Ovary (tissue), 7 donors: ENCODE measurements at regions not wholly inside any gene's neighbourhood (a gene's known extent, or its start where the extent isn't known, plus 50 kb on each side); places are given as distances from the start of the nearest gene placed in this dataset.
A peak's percentile ranks its signal among the peaks of the same experiment; 100 is the strongest.

Experiments used
- DNase-seq, 5 donors: peaks; one replicate each; pipeline ENCODE4 v3.0.0-alpha.2; 2019 to 2020
- H3K27ac ChIP-seq, 2 donors: fragments of 200-600 bp; one replicate each; pipeline versions ENCODE4 v1.5.1 to v1.8.0; 2019 to 2022
- H3K27me3 ChIP-seq: fragments of 200-600 bp; one replicate; pipeline ENCODE4 v1.8.0; 2022
- H3K36me3 ChIP-seq: fragments of 200-600 bp; sonication (generic); one replicate; pipeline ENCODE4 v1.5.1; 2019
- H3K4me1 ChIP-seq: one replicate; pipeline ENCODE4 v1.8.1; 2013; ENCODE audit warnings: mild to moderate bottlenecking, moderate library complexity; ENCODE audit not compliant: insufficient read depth
- H3K4me3 ChIP-seq: fragments of 200-600 bp; sonication (generic); one replicate; pipeline ENCODE4 v1.5.1; 2017
- H3K9me3 ChIP-seq, 2 donors: fragments of 200-600 bp in 1 of 2; sonication (generic) in 1 of 2; one replicate each; pipeline versions ENCODE4 v1.5.1 to v1.8.1; 2013 to 2019; ENCODE audit warnings: mild to moderate bottlenecking in 1 of 2, moderate library complexity in 1 of 2
- EP300 ChIP-seq: sonication (generic); formaldehyde crosslinking; IDR thresholded peaks from one replicate; pipeline ENCODE4 v1.6.1; 2017; ENCODE audit warnings: antibody characterized with exemption
- POLR2A ChIP-seq: fragments of 450-650 bp; IDR thresholded peaks from one replicate; pipeline ENCODE4 v1.6.1; 2017; ENCODE audit warnings: antibody characterized with exemption, mild to moderate bottlenecking, moderate library complexity
- WGBS, 3 donors: extraction: QIAGEN DNeasy Blood & Tissue Kit in 1 of 3; methylation state at CpG; one replicate each; pipeline versions ENCODE4 v1.1.5 to v1.1.7; 2013 to 2017; 5-methylcytosine and 5-hydroxymethylcytosine counted together
- intact Hi-C, 4 donors: fragments of 100-400 bp; cut with DNase I; formaldehyde crosslinking; loops; one replicate each; pipeline versions ENCODE4 v1.11.0 to v1.15.1; 2022 to 2023
- TF ChIP-seq, protein P1 (sequence below), 3 donors: fragments of 450-650 bp in 2 of 3; fragments of 200-600 bp in 1 of 3; IDR thresholded peaks; one replicate each; pipeline versions ENCODE4 v1.5.1 to v1.8.0; 2016 to 2022; ENCODE audit warnings: antibody characterized with exemption in 3 of 3, mild to moderate bottlenecking in 1 of 3
- donor health status: DM: no; HTN: no; CAD: no; lungs with moderate emphysema.
- donor health status: DM: no; HTN: no; CAD: no.
- donor health status: Bipolar disorder and iron deficiency.
- donor health status: DM: no; HTN: no; CAD: no.
- donor health status: DM: yes; HTN: yes; CAD: no.

DNA sequence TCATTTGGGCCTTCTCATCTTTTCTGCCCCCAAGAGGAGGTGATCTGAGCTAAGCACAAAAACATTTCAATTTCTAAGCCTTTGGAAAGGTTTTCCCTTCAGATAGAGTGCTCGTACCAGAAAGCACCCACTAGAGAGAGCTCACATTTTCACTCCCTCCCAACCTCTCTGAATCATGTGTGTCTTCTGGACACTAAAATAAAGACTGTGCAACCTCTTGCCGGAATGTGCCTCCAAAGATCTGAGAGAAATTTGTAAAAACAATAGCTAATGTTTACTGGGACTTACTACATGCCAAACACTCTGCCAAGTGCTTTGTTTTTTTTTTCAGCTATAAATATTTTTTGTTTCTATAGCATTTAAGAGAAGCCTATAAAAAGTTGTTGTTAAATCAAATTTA lies 120.6 kb upstream of the LNX1 start:
- TF ChIP-seq EP300: no peak
- TF ChIP-seq, protein P1, sequence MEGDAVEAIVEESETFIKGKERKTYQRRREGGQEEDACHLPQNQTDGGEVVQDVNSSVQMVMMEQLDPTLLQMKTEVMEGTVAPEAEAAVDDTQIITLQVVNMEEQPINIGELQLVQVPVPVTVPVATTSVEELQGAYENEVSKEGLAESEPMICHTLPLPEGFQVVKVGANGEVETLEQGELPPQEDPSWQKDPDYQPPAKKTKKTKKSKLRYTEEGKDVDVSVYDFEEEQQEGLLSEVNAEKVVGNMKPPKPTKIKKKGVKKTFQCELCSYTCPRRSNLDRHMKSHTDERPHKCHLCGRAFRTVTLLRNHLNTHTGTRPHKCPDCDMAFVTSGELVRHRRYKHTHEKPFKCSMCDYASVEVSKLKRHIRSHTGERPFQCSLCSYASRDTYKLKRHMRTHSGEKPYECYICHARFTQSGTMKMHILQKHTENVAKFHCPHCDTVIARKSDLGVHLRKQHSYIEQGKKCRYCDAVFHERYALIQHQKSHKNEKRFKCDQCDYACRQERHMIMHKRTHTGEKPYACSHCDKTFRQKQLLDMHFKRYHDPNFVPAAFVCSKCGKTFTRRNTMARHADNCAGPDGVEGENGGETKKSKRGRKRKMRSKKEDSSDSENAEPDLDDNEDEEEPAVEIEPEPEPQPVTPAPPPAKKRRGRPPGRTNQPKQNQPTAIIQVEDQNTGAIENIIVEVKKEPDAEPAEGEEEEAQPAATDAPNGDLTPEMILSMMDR (IDR thresholded peaks at IDR 0.05): no peak
- no peak for TF ChIP-seq POLR2A

DNA sequence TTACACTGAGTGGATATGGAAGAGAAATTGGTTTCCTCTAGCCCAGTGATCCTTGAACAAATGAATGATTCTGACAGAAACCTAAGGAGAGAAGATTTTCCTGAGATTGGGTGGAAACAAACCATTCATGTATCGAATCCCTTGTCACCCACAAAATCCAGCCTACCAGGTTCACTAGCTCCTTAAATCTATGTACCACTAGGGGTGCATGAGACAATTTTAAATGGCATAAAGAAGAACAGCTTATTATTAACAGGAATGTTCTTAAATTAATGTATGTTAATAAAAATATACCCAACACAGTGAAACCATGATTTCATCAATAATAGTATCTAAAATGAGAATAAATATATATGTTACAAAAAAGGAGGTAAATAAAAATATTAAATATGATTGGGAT lies 118.4 kb upstream of the LNX1 start:
- WGBS, 3 donors: 84 to 93% (median 88%) methylated on average over 1 of the region's 1 CpG
- intact Hi-C loops: loop anchor here in 2 of 4 donors (5.0 to 10.0 kb wide), 6 partner anchors 195 to 695 kb away; partner anchors contain the start of gene PDGFRA (in 1 of the 2)
- peaks cover 13% of the 10 kb centered on the region for H3K4me1 ChIP-seq
- TF ChIP-seq EP300: no peak
- no peak for TF ChIP-seq POLR2A
- TF ChIP-seq, protein P1 (IDR thresholded peaks at IDR 0.05): no peak
- no peak overlapping the region for H3K27ac ChIP-seq
- no peaks in the 10 kb centered on the region for H3K9me3 ChIP-seq
- H3K4me3 ChIP-seq: no peak overlapping the region
- no peak for DNase-seq
- H3K36me3 ChIP-seq: no peaks in the 10 kb centered on the region
- no peaks in the 10 kb centered on the region for H3K27me3 ChIP-seq

More for the DNA sequence above, 120.6 kb upstream of the LNX1 start:
- H3K36me3 ChIP-seq: no peaks in the 10 kb centered on the region
- no peaks in the 10 kb centered on the region for H3K27me3 ChIP-seq
- DNase-seq: no peak
- H3K27ac ChIP-seq: no peak overlapping the region
- peaks cover 11% of the 10 kb centered on the region for H3K4me1 ChIP-seq
- WGBS, 3 donors: 7 to 22% (median 18%) methylated on average over 2 of the region's 2 CpGs
- no peak overlapping the region for H3K4me3 ChIP-seq
- intact Hi-C loops: loop anchor here in 1 of 4 donors (10.0 kb wide), 1 partner anchor 193 kb away; no protein-coding TSS in a partner anchor
- H3K9me3 ChIP-seq: no peaks in the 10 kb centered on the region

DNA sequence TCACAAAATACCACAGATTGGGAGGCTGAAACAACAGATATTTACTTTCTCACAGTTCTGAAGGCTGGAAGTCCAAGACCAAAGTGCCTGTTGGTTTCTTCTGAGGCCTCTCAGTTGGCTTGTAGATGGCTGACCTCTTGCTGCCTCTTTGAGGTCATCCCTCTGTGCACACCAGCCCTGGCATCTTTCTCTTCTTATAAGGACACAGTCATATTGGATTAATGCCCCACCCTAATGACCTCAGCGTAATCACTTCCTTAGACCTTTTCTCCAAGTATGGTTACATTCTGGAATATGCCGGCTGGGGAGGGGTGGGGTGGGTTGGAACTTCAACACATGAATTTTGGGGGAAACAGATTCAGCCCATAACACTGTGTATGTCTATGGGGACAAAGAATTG lies 116.2 kb upstream of the LNX1 start:
- no peaks in the 10 kb centered on the region for H3K27me3 ChIP-seq
- peaks cover 17% of the 10 kb centered on the region for H3K4me1 ChIP-seq
- intact Hi-C loops: loop anchor here in 2 of 4 donors (5.0 to 10.0 kb wide), 5 partner anchors 200 to 693 kb away; partner anchors contain the start of gene PDGFRA (in 1 of the 2)
- H3K36me3 ChIP-seq: no peaks in the 10 kb centered on the region
- no peak overlapping the region for H3K27ac ChIP-seq
- WGBS, 3 donors: 95 to 98% (median 97%) methylated on average over 2 of the region's 2 CpGs
- no peak for DNase-seq
- no peaks in the 10 kb centered on the region for H3K9me3 ChIP-seq
- no peak overlapping the region for H3K4me3 ChIP-seq
- TF ChIP-seq, protein P1 (IDR thresholded peaks at IDR 0.05): no peak
- no peak for TF ChIP-seq POLR2A

DNA sequence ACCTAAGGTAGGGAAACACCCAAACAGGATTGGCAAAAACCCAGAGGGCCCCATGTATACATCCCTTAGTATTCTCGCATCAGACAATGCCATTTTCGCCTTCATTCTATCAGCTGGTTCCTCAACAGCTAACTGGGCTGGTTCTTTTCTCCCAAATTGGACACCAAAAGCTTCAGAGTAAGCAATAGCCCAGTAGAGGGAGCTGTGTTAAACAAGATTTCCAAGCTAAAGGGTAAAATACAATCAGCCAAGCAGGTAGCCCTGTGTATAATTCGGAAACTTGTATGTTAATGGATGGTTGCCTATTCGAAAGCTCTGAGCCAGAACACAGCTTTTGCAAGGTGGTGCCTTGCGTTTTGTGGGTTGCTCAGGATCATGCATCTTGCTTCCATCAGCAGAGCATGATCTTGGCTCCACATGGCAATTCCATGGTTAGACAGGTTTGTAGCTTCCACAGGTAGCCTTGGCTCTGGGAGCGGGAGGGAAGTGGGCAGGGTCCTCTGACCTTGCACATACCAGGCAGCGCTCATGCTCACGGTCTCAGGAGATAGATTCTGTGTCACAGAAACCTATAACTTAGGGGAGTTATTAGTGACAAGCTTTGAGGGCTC lies 115.2 kb upstream of the LNX1 start:
- H3K4me3 ChIP-seq: no peak overlapping the region
- no peak for TF ChIP-seq POLR2A
- TF ChIP-seq EP300: no peak
- TF ChIP-seq, protein P1 (IDR thresholded peaks at IDR 0.05): peak; percentile 45 to 53 (median 45)
- 32 to 39% (median 33%) methylated on average over 8 of the region's 8 CpGs for WGBS, 3 donors
- no peaks in the 10 kb centered on the region for H3K27me3 ChIP-seq
- no peaks in the 10 kb centered on the region for H3K9me3 ChIP-seq
- H3K4me1 ChIP-seq: peaks cover 10% of the 10 kb centered on the region
- H3K27ac ChIP-seq: no peak overlapping the region
- intact Hi-C loops: loop anchor here in 2 of 4 donors (5.0 to 10.0 kb wide), 5 partner anchors 201 to 692 kb away; partner anchors contain the start of gene PDGFRA (in 1 of the 2)
- no peak for DNase-seq
- H3K36me3 ChIP-seq: no peaks in the 10 kb centered on the region
